ENCODE measurements at regions not wholly inside any gene's neighbourhood (a gene's known extent, or its start where the extent isn't known, plus 50 kb on each side); places are given as distances from the start of the nearest gene placed in this dataset.

- TF ChIP-seq, protein P1, sequence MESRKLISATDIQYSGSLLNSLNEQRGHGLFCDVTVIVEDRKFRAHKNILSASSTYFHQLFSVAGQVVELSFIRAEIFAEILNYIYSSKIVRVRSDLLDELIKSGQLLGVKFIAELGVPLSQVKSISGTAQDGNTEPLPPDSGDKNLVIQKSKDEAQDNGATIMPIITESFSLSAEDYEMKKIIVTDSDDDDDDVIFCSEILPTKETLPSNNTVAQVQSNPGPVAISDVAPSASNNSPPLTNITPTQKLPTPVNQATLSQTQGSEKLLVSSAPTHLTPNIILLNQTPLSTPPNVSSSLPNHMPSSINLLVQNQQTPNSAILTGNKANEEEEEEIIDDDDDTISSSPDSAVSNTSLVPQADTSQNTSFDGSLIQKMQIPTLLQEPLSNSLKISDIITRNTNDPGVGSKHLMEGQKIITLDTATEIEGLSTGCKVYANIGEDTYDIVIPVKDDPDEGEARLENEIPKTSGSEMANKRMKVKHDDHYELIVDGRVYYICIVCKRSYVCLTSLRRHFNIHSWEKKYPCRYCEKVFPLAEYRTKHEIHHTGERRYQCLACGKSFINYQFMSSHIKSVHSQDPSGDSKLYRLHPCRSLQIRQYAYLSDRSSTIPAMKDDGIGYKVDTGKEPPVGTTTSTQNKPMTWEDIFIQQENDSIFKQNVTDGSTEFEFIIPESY (IDR thresholded peaks at IDR 0.05; ENCODE audit: borderline replicate concordance, low read depth) = no peak
- TF ChIP-seq PBX3 (IDR thresholded peaks at IDR 0.05) (no peak), MAX (IDR thresholded peaks at IDR 0.05; ENCODE audit: low read depth) (no peak), RFX5 (IDR thresholded peaks at IDR 0.05; ENCODE audit: low read length) (no peak), JUND (IDR thresholded peaks at IDR 0.05) (no peak)
These were observed 99.8 kb upstream of the KCNIP4 start (continued) for GRCh38 chr4:22048323-22048722.

DNA sequence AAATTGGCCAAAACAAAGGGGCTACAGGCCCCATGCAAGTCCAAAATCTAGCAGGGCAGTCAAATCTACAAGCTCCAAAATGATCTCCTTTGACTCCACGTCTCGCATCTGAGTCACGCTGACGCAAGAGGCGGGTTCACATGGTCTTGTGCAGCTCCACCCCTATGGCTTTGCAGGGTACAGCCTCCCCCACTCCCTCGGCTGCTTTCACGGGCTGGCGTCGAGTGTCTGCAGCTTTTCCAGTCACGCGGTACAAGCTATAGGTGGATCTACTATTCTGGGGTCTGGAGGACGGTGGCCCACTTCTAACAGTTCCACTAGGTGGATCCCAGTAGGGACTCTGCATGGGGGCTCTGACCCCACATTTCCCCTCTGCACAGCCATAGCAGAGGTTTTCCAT is 99.2 kb upstream of the KCNIP4 start:
- ChIA-PET POLR2A (no interaction called here), CTCF (no interaction called here)
- Histone ChIP-seq H3K27me3 (ENCODE audit: insufficient read depth) (no peaks in the 10 kb centered on the region), H3K4me3 (ENCODE audit: low read depth in 2 of 2, low read length in 1 of 2) (no peak overlapping the region), H3K4me2 (no peak overlapping the region), H3K9ac (no peak overlapping the region), H4K20me1 (ENCODE audit: insufficient read depth) (no peaks in the 10 kb centered on the region), H3K9me2 (no peaks in the 10 kb centered on the region), H3K9me3 (no peaks in the 10 kb centered on the region), H3K27ac (ENCODE audit: low read depth in 2 of 2, low read length in 1 of 2) (no peak overlapping the region), H3K4me1 (ENCODE audit: control insufficient read depth in 1 of 2, insufficient read depth in 2 of 2, low read depth in 1 of 2, low read length in 1 of 2) (no peaks in the 10 kb centered on the region), H3K36me3 (replicated peaks in 1 of 2; ENCODE audit: control insufficient read depth in 1 of 2, insufficient read depth in 2 of 2, low read length in 1 of 2) (no peaks in the 10 kb centered on the region), H3F3A (replicated peaks; ENCODE audit: insufficient read depth) (no peaks in the 10 kb centered on the region), H3K79me2 (ENCODE audit: insufficient read depth) (no peaks in the 10 kb centered on the region), H2AFZ (ENCODE audit: low read depth) (no peak overlapping the region)
- TF ChIP-seq FOSL2 (IDR thresholded peaks at IDR 0.05; ENCODE audit: borderline replicate concordance, low read depth) = no peak
- no peak for TF ChIP-seq JUND (IDR thresholded peaks at IDR 0.05)
- TF ChIP-seq CHD2 (IDR thresholded peaks at IDR 0.05; ENCODE audit: low read length, partially characterized antibody) = no peak
- TF ChIP-seq FOXJ3 (CRISPR knock-in tag; IDR thresholded peaks at IDR 0.05) = no peak
- TF ChIP-seq NRF1 (IDR thresholded peaks at IDR 0.05; ENCODE audit: low read depth, low read length) = no peak
- 15% methylated on average over 11 of the region's 12 CpGs for WGBS (ENCODE audit: low lambda C conversion rate)
- no peak for DNase-seq

- no peak overlapping the region for H2AFZ ChIP-seq (ENCODE audit: low read depth)
- no peak overlapping the region for H3K9ac ChIP-seq
- no peak for TF ChIP-seq RAD21 (IDR thresholded peaks at IDR 0.05; ENCODE audit: low read length)
- no peak for TF ChIP-seq CHD2 (IDR thresholded peaks at IDR 0.05; ENCODE audit: low read length, partially characterized antibody)
- TF ChIP-seq RCOR1 (IDR thresholded peaks at IDR 0.05; ENCODE audit: low read length) = no peak
- TF ChIP-seq EZH2phosphoT487 (IDR thresholded peaks at IDR 0.05; ENCODE audit: borderline replicate concordance, low read depth) = no peak
- no peak for TF ChIP-seq SIN3A (IDR thresholded peaks at IDR 0.05; ENCODE audit: borderline replicate concordance, low read depth, low read length)
- no peak for TF ChIP-seq USF2 (IDR thresholded peaks at IDR 0.05; ENCODE audit: borderline replicate concordance, low read depth, low read length)
- TF ChIP-seq TCF12 (IDR thresholded peaks at IDR 0.05) = no peak
- TF ChIP-seq GABPA (IDR thresholded peaks at IDR 0.05; ENCODE audit: low read depth) = no peak
- TF ChIP-seq FOSL2 (IDR thresholded peaks at IDR 0.05; ENCODE audit: borderline replicate concordance, low read depth) = no peak
- no peak for TF ChIP-seq RXRA (IDR thresholded peaks at IDR 0.05; ENCODE audit: borderline replicate concordance, low read depth)
- TF ChIP-seq TAF1 (IDR thresholded peaks at IDR 0.05; ENCODE audit: borderline replicate concordance, low read depth, low read length) = no peak
- no peak for TF ChIP-seq SMC3 (IDR thresholded peaks at IDR 0.05; ENCODE audit: low read depth, low read length)
- H3K4me3 ChIP-seq (ENCODE audit: low read depth in 2 of 2, low read length in 1 of 2) = no peak overlapping the region
- no peaks in the 10 kb centered on the region for H4K20me1 ChIP-seq (ENCODE audit: insufficient read depth)
- ChIA-PET CTCF (no interaction called here), POLR2A (no interaction called here)
- no peaks in the 10 kb centered on the region for H3K4me1 ChIP-seq (ENCODE audit: control insufficient read depth in 1 of 2, insufficient read depth in 2 of 2, low read depth in 1 of 2, low read length in 1 of 2)
- no peaks in the 10 kb centered on the region for H3K9me3 ChIP-seq
- H3K27ac ChIP-seq (ENCODE audit: low read depth in 2 of 2, low read length in 1 of 2) = no peak overlapping the region
- H3K27me3 ChIP-seq (ENCODE audit: insufficient read depth) = no peaks in the 10 kb centered on the region
- no peaks in the 10 kb centered on the region for H3K36me3 ChIP-seq (replicated peaks in 1 of 2; ENCODE audit: control insufficient read depth in 1 of 2, insufficient read depth in 2 of 2, low read length in 1 of 2)
- no peaks in the 10 kb centered on the region for H3F3A ChIP-seq (replicated peaks; ENCODE audit: insufficient read depth)
- H3K79me2 ChIP-seq (ENCODE audit: insufficient read depth) = no peaks in the 10 kb centered on the region
- H3K9me2 ChIP-seq = no peaks in the 10 kb centered on the region
- no peak for DNase-seq
- no peak overlapping the region for H3K4me2 ChIP-seq
These were observed 96.6 kb upstream of the KCNIP4 start for GRCh38 chr4:22045051-22045630.
